HepG2 (cell line): ENCODE measurements at regions not wholly inside any gene's neighbourhood (a gene's known extent, or its start where the extent isn't known, plus 50 kb on each side); places are given as distances from the start of the nearest gene placed in this dataset.

Source experiments
- ATAC-seq: fragments of 200-7000 bp; cut with Tn5 transposase; 3 replicates; pipeline ENCODE4 v1.9.1; 2020; ENCODE audit warnings: mild to moderate bottlenecking, moderate library complexity
- BruUV-seq: library from RNA; stranded (reverse); fragments of 400-500 nt; replicated peaks from 2 replicates; lab custom pipeline; 2021; lab: Mats Ljungman, UMichigan
- CTCF ChIA-PET: fragments of 300-600 bp; formaldehyde crosslinking; extraction: SDS; loops from one replicate; lab custom pipeline; 2021; ENCODE audit warnings: low total read pairs, inconsistent platforms, low intra/inter-chr PET ratio; lab: Yijun Ruan, JAX
- POLR2A ChIA-PET: fragments of 350-600 bp; sonication (Branson Sonifier 250); formaldehyde crosslinking; loops from one replicate; lab custom pipeline; 2020; ENCODE audit warnings: antibody characterized with exemption, inconsistent platforms; lab: Yijun Ruan, JAX
- DNase-seq: peaks from one replicate; pipeline ENCODE4 v3.0.0-alpha.2; 2015; ENCODE audit warnings: low spot score
- FAIRE-seq: peaks from 3 replicates; lab custom pipeline; 2011; peaks lifted over from hg19 to GRCh38; lab: Jason Lieb, UNC
- H2AFZ ChIP-seq: one replicate; pipeline ENCODE4 v1.6.1; 2011; ENCODE audit warnings: low read length, inconsistent platforms
- H3K27ac ChIP-seq: fragments of 300-600 bp; 3 replicates; pipeline ENCODE4 v1.8.0; 2011; ENCODE audit warnings: mixed run types, mild to moderate bottlenecking, mixed read lengths, low read length, inconsistent platforms; ENCODE audit not compliant: insufficient read depth; ENCODE audit errors: extremely low read length
- H3K27me3 ChIP-seq, 2 experiments: fragments of 200-600 bp in 1 of 2; 2 replicates in 1 of 2; 3 replicates in 1 of 2; pipeline versions ENCODE4 v1.6.0 to v1.8.0; 2011; ENCODE audit warnings: low read length in 2 of 2, mild to moderate bottlenecking in 2 of 2, moderate library complexity in 2 of 2, inconsistent platforms in 1 of 2; ENCODE audit not compliant: insufficient read depth in 2 of 2, control insufficient read depth in 1 of 2
- H3K36me3 ChIP-seq, 2 experiments: fragments of 200-600 bp in 1 of 2; replicated peaks in 1 of 2; 2 replicates in 1 of 2; 3 replicates in 1 of 2; pipeline versions ENCODE4 v1.5.1 to v1.8.0; 2011; ENCODE audit warnings: low read length in 2 of 2, inconsistent platforms in 1 of 2; ENCODE audit not compliant: insufficient read depth in 2 of 2, control insufficient read depth in 1 of 2
- H3K4me1 ChIP-seq: 2 replicates; pipeline ENCODE4 v1.5.1; 2012; ENCODE audit warnings: low read length, inconsistent platforms; ENCODE audit not compliant: insufficient read depth
- H3K4me2 ChIP-seq: 2 replicates; pipeline ENCODE4 v1.6.0; 2011; ENCODE audit warnings: low read depth, low read length, inconsistent platforms
- H3K4me3 ChIP-seq, 3 experiments: fragments of 200-600 bp in 1 of 3; sonication (generic), shearing (Covaris generic) in 1 of 3; replicated peaks in 1 of 3; 2 replicates each; pipeline ENCODE4 v1.5.1; 2011 to 2016; ENCODE audit warnings: low read length in 3 of 3, inconsistent platforms in 2 of 3, low read depth in 2 of 3, mild to moderate bottlenecking in 2 of 3, control low read depth in 1 of 3, mixed read lengths in 1 of 3; ENCODE audit not compliant: insufficient read depth in 1 of 3
- H3K79me2 ChIP-seq: one replicate; pipeline ENCODE4 v1.6.1; 2011; ENCODE audit warnings: low read length, inconsistent platforms; ENCODE audit not compliant: insufficient read depth
- H3K9ac ChIP-seq: 2 replicates; pipeline ENCODE4 v1.6.0; 2011; ENCODE audit warnings: mild to moderate bottlenecking, low read depth, low read length, inconsistent platforms; ENCODE audit not compliant: insufficient read depth
- H3K9me3 ChIP-seq: 2 replicates; pipeline ENCODE4 v1.5.1; 2012; ENCODE audit warnings: mild to moderate bottlenecking, low read length
- H4K20me1 ChIP-seq: 2 replicates; pipeline ENCODE4 v1.6.0; 2011; ENCODE audit warnings: inconsistent platforms, mild to moderate bottlenecking, low read length, moderate library complexity; ENCODE audit not compliant: insufficient read depth
- HMGA1 ChIP-seq: sonication (generic); formaldehyde crosslinking; conservative IDR thresholded peaks from 2 replicates; pipeline ENCODE4 v1.4.0; 2020; ENCODE audit warnings: missing genetic modification reagents
- HOXA9 ChIP-seq: sonication (generic); formaldehyde crosslinking; IDR thresholded peaks from 2 replicates; pipeline ENCODE4 v1.8.1; 2022; ENCODE audit warnings: missing genetic modification reagents, mild to moderate bottlenecking, moderate library complexity, borderline replicate concordance
- IKZF1 ChIP-seq: fragments of 450-650 bp; IDR thresholded peaks from 2 replicates; pipeline ENCODE4 v1.7.1; 2016
- ISL2 ChIP-seq: sonication (generic); formaldehyde crosslinking; IDR thresholded peaks from 2 replicates; pipeline ENCODE4 v1.5.0; 2020; ENCODE audit warnings: missing genetic modification reagents
- JARID2 ChIP-seq: sonication (generic); formaldehyde crosslinking; IDR thresholded peaks from 2 replicates; pipeline ENCODE4 v1.8.1; 2023; ENCODE audit warnings: missing genetic modification reagents, inconsistent platforms; ENCODE audit not compliant: insufficient replicate concordance
- MXD3 ChIP-seq: IDR thresholded peaks from 2 replicates; pipeline ENCODE4 v1.6.1; 2016; ENCODE audit warnings: mild to moderate bottlenecking, missing biosample characterization, missing genetic modification reagents
- NR2C2 ChIP-seq: sonication (generic); formaldehyde crosslinking; IDR thresholded peaks from 2 replicates; pipeline ENCODE4 v1.4.0; 2020; ENCODE audit warnings: missing genetic modification reagents, mild to moderate bottlenecking, moderate library complexity, borderline replicate concordance
- RFX5 ChIP-seq: IDR thresholded peaks from 2 replicates; pipeline ENCODE4 v1.6.1; 2011; ENCODE audit warnings: low read depth, low read length, improper control_type of control experiment
- STAG1 ChIP-seq: sonication (generic); formaldehyde crosslinking; IDR thresholded peaks from 2 replicates; pipeline ENCODE4 v1.4.0; 2020; ENCODE audit warnings: missing genetic modification reagents
- TBP ChIP-seq: sonication (generic); formaldehyde crosslinking; IDR thresholded peaks from 2 replicates; pipeline ENCODE4 v1.5.0; 2020; ENCODE audit warnings: missing genetic modification reagents
- ZBTB20 ChIP-seq: sonication (generic); formaldehyde crosslinking; IDR thresholded peaks from 2 replicates; pipeline ENCODE4 v1.8.1; 2023; ENCODE audit warnings: missing genetic modification reagents, low read depth, mild to moderate bottlenecking, borderline replicate concordance
- ZBTB44 ChIP-seq: sonication (generic); formaldehyde crosslinking; IDR thresholded peaks from 2 replicates; pipeline ENCODE4 v1.4.0; 2020; ENCODE audit warnings: missing genetic modification reagents
- ZNF224 ChIP-seq: sonication (generic); formaldehyde crosslinking; IDR thresholded peaks from 2 replicates; pipeline ENCODE4 v1.5.0; 2020; ENCODE audit warnings: mild to moderate bottlenecking, missing genetic modification reagents
- ZNF30 ChIP-seq: sonication (generic); formaldehyde crosslinking; IDR thresholded peaks from 2 replicates; pipeline ENCODE4 v1.5.0; 2020; ENCODE audit warnings: mild to moderate bottlenecking, missing genetic modification reagents
- ZNF407 ChIP-seq: sonication (generic); formaldehyde crosslinking; IDR thresholded peaks from one replicate; pipeline ENCODE4 v1.5.1; 2020; ENCODE audit warnings: mild to moderate bottlenecking, missing genetic modification reagents; ENCODE audit errors: not compliant biosample characterization
- ZNF510 ChIP-seq: sonication (generic); formaldehyde crosslinking; IDR thresholded peaks from 2 replicates; pipeline ENCODE4 v1.4.0; 2020; ENCODE audit warnings: low read depth, mild to moderate bottlenecking, missing genetic modification reagents
- in situ Hi-C: cut with HindIII; loops from 2 replicates; pipeline ENCODE4 v1.10.0; 2017; ENCODE audit warnings: low pct_unique_long_range_greater_than_20kb; ENCODE audit not compliant: extremely low pct_ligation_motif_present
- intact Hi-C: fragments of 100-400 bp; cut with micrococcal nuclease; formaldehyde crosslinking; loops from one replicate; pipeline ENCODE4 v1.10.0; 2022; ENCODE audit not compliant: unreplicated experiment

- no peak overlapping the region for H2AFZ ChIP-seq
- H4K20me1 ChIP-seq: no peaks in the 10 kb centered on the region
- no peak for FAIRE-seq
- H3K4me1 ChIP-seq: no peaks in the 10 kb centered on the region
- H3K4me2 ChIP-seq: no peak overlapping the region
- H3K4me3 ChIP-seq: no peak overlapping the region
- no peak for DNase-seq
- no peak overlapping the region for H3K27ac ChIP-seq
- H3K79me2 ChIP-seq: no peaks in the 10 kb centered on the region
- H3K9ac ChIP-seq: no peak overlapping the region
- no peaks in the 10 kb centered on the region for H3K36me3 ChIP-seq
- CTCF ChIA-PET: no interaction called here
- in situ Hi-C loops (no loop called here), intact Hi-C loops (no loop called here)
- no peaks in the 10 kb centered on the region for H3K27me3 ChIP-seq
- ATAC-seq: no peak
- POLR2A ChIA-PET: no interaction called here
- H3K9me3 ChIP-seq: no peaks in the 10 kb centered on the region
- BruUV-seq: no TSS peak
- TF ChIP-seq MXD3 (no peak), IKZF1 (no peak), ISL2 (CRISPR knock-in tag) (no peak), HMGA1 (CRISPR knock-in tag) (no peak), ZBTB44 (CRISPR knock-in tag) (no peak), RFX5 (no peak), STAG1 (CRISPR knock-in tag) (no peak), ZNF510 (no peak), ZNF224 (CRISPR knock-in tag) (no peak), NR2C2 (CRISPR knock-in tag) (no peak), JARID2 (CRISPR knock-in tag) (no peak), ZBTB20 (CRISPR knock-in tag) (no peak), TBP (CRISPR knock-in tag) (no peak), ZNF407 (CRISPR knock-in tag) (no peak), HOXA9 (CRISPR knock-in tag) (no peak), ZNF30 (CRISPR knock-in tag) (no peak)
These were observed 293.9 kb upstream of the ESRRG start for GRCh38 chr1:217017165-217017564.
